IMR-90 (cell line): ENCODE measurements at regions not wholly inside any gene's neighbourhood (a gene's known extent, or its start where the extent isn't known, plus 50 kb on each side); places are given as distances from the start of the nearest gene placed in this dataset.

Source experiments
- ATAC-seq: fragments of 200-7000 bp; cut with Tn5 transposase; 2 replicates; pipeline ENCODE4 v1.9.1; 2020; ENCODE audit warnings: low read depth, mild to moderate bottlenecking, moderate library complexity
- BruUV-seq: library from RNA; stranded (reverse); fragments of 400-500 nt; replicated peaks from 2 replicates; lab custom pipeline; 2021; lab: Mats Ljungman, UMichigan
- CTCF ChIA-PET: fragments of 300-600 bp; formaldehyde crosslinking; extraction: SDS; loops from one replicate; lab custom pipeline; 2021; ENCODE audit warnings: antibody characterized with exemption; lab: Yijun Ruan, JAX
- POLR2A ChIA-PET: fragments of 300-600 bp; sonication (Branson Sonifier 250); formaldehyde crosslinking; loops from one replicate; lab custom pipeline; 2022; ENCODE audit warnings: antibody characterized with exemption; ENCODE audit not compliant: unreplicated experiment; lab: Charles Lee
- DNase-seq: peaks from one replicate; pipeline ENCODE4 v3.0.0; 2013
- H2AFZ ChIP-seq: replicated peaks from 2 replicates; pipeline ENCODE3; 2013; ENCODE audit warnings: low read length, mild to moderate bottlenecking; ENCODE audit not compliant: poor library complexity
- H2AK5ac ChIP-seq: 2 replicates; pipeline ENCODE4 v1.6.1; 2013; ENCODE audit warnings: low read depth, low read length, inconsistent platforms
- H2AK9ac ChIP-seq: replicated peaks from 2 replicates; pipeline ENCODE3; 2013; ENCODE audit warnings: mild to moderate bottlenecking, low read depth, low read length, moderate library complexity; ENCODE audit not compliant: poor library complexity
- H2BK120ac ChIP-seq: 2 replicates; pipeline ENCODE4 v1.6.1; 2013; ENCODE audit warnings: low read depth, low read length, inconsistent platforms
- H2BK15ac ChIP-seq: 3 replicates; pipeline ENCODE4 v1.6.1; 2013; ENCODE audit warnings: low read depth, low read length, inconsistent platforms
- H2BK20ac ChIP-seq: 2 replicates; pipeline ENCODE4 v1.6.1; 2013; ENCODE audit warnings: low read depth, mild to moderate bottlenecking, inconsistent platforms, low read length, moderate library complexity
- H2BK5ac ChIP-seq: 2 replicates; pipeline ENCODE4 v1.6.1; 2013; ENCODE audit warnings: mild to moderate bottlenecking, low read depth, low read length, inconsistent platforms; ENCODE audit not compliant: poor library complexity, severe bottlenecking
- H3K14ac ChIP-seq: replicated peaks from 2 replicates; pipeline ENCODE4 v1.6.1; 2013; ENCODE audit warnings: low read depth, low read length, inconsistent platforms
- H3K18ac ChIP-seq: 2 replicates; pipeline ENCODE4 v1.6.1; 2013; ENCODE audit warnings: low read depth, low read length, control low read depth
- H3K23ac ChIP-seq: 2 replicates; pipeline ENCODE4 v1.6.1; 2013; ENCODE audit warnings: low read depth, low read length, inconsistent platforms
- H3K27ac ChIP-seq: 2 replicates; pipeline ENCODE4 v1.5.1; 2013; ENCODE audit warnings: mild to moderate bottlenecking, control low read depth, low read length; ENCODE audit not compliant: insufficient read depth
- H3K27me3 ChIP-seq: 2 replicates; pipeline ENCODE4 v1.6.1; 2013; ENCODE audit warnings: low read length; ENCODE audit not compliant: control insufficient read depth, insufficient read depth
- H3K36me3 ChIP-seq: 2 replicates; pipeline ENCODE4 v1.6.1; 2013; ENCODE audit warnings: low read length, mixed read lengths; ENCODE audit not compliant: control insufficient read depth, insufficient read depth
- H3K4ac ChIP-seq: 2 replicates; pipeline ENCODE4 v1.6.1; 2013; ENCODE audit warnings: low read depth, low read length, inconsistent platforms
- H3K4me1 ChIP-seq: 2 replicates; pipeline ENCODE4 v1.6.1; 2013; ENCODE audit warnings: low read length, mixed read lengths; ENCODE audit not compliant: control insufficient read depth, insufficient read depth
- H3K4me2 ChIP-seq: 2 replicates; pipeline ENCODE4 v1.6.1; 2013; ENCODE audit warnings: low read depth, mild to moderate bottlenecking, control low read depth, low read length, moderate library complexity
- H3K4me3 ChIP-seq: 2 replicates; pipeline ENCODE4 v1.5.1; 2013; ENCODE audit warnings: low read depth, mild to moderate bottlenecking, control low read depth, low read length, moderate library complexity; ENCODE audit not compliant: insufficient read depth
- H3K56ac ChIP-seq: 2 replicates; pipeline ENCODE4 v1.6.1; 2013; ENCODE audit warnings: low read length, inconsistent platforms; ENCODE audit not compliant: insufficient read depth; ENCODE audit errors: extremely low read depth
- H3K79me1 ChIP-seq, 2 experiments: 2 replicates each; pipeline ENCODE4 v1.6.1; 2013; ENCODE audit warnings: low read length in 2 of 2, inconsistent platforms in 1 of 2, low read depth in 1 of 2
- H3K9ac ChIP-seq: 2 replicates; pipeline ENCODE4 v1.6.1; 2013; ENCODE audit warnings: low read depth, low read length, control low read depth
- H3K9me1 ChIP-seq: 2 replicates; pipeline ENCODE4 v1.6.1; 2013; ENCODE audit warnings: low read length, inconsistent platforms; ENCODE audit not compliant: insufficient read depth
- H3K9me3 ChIP-seq: 2 replicates; pipeline ENCODE4 v1.6.1; 2013; ENCODE audit warnings: low read length; ENCODE audit not compliant: control insufficient read depth, insufficient read depth
- H4K20me1 ChIP-seq: 2 replicates; pipeline ENCODE4 v1.6.1; 2013; ENCODE audit warnings: low read length, inconsistent platforms; ENCODE audit not compliant: insufficient read depth
- H4K5ac ChIP-seq: 2 replicates; pipeline ENCODE4 v1.6.1; 2013; ENCODE audit warnings: mild to moderate bottlenecking, low read depth, low read length, control low read depth
- H4K8ac ChIP-seq, 2 experiments: 2 replicates each; pipeline ENCODE4 v1.6.1; 2013; ENCODE audit warnings: low read depth in 2 of 2, low read length in 2 of 2, control low read depth in 1 of 2, inconsistent platforms in 1 of 2
- H4K91ac ChIP-seq: 2 replicates; pipeline ENCODE4 v1.6.1; 2013; ENCODE audit warnings: low read depth, low read length, inconsistent platforms; ENCODE audit not compliant: insufficient read depth
- MAFK ChIP-seq: IDR thresholded peaks from 2 replicates; pipeline ENCODE4 v1.6.1; 2012; ENCODE audit warnings: low read depth, low read length, improper control_type of control experiment
- WGBS, 2 experiments: methylation state at CpG; one replicate each; pipeline versions ENCODE4 v1.1.5 to v1.1.7; 2013; ENCODE audit warnings: missing lambda C conversion rate in 2 of 2; ENCODE audit not compliant: insufficient read length in 1 of 2; ENCODE audit errors: extremely low coverage in 2 of 2; 5-methylcytosine and 5-hydroxymethylcytosine counted together
- dilution Hi-C: fragments of 300-500 bp; cut with HindIII; formaldehyde crosslinking; loops from one replicate; pipeline ENCODE4 v1.14.3; 2018; ENCODE audit warnings: low sequenced_read_pairs; ENCODE audit not compliant: unreplicated experiment
- in situ Hi-C: fragments of 300-500 bp; cut with MboI; formaldehyde crosslinking; loops from 3 replicates; pipeline ENCODE4 v1.14.3; 2019; ENCODE audit warnings: low sequenced_read_pairs, inconsistent platforms, mixed read lengths
- intact Hi-C: fragments of 100-400 bp; cut with micrococcal nuclease; formaldehyde crosslinking; loops from 2 replicates; pipeline ENCODE4 v1.10.0; 2022
- TF ChIP-seq, protein P1 (sequence below): fragments of 150-350 bp; IDR thresholded peaks from 2 replicates; pipeline ENCODE4 v1.6.1; 2016; ENCODE audit warnings: low read depth, mild to moderate bottlenecking, low read length, moderate library complexity, borderline replicate concordance

DNA sequence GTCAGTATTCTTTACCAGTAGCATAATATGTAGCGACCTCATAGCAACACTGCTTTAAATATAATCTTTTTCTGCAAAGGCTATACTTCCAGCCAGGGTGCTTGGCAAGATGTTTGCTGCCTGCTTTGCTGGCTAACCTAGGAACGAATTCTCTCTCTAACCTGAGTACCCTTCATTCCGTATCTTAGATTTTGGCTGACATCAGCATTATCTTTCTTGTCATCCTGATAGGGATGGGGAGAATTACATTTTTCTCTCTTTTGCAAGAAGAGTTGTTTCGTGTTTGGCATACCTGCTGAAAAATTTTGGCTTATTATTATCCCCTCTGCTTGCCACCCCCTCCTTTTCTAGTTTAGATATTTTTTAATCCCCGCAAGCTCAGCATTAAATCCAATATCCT is 91.2 kb upstream of the CLMP start:
- Histone ChIP-seq H4K8ac (no peak overlapping the region), H4K91ac (no peak overlapping the region), H3K56ac (no peak overlapping the region), H2BK120ac (no peak overlapping the region), H3K79me1 (no peaks in the 10 kb centered on the region), H3K9me3 (peaks cover 6% of the 10 kb centered on the region), H2BK20ac (no peak overlapping the region), H3K4me3 (no peak overlapping the region), H2BK15ac (no peak overlapping the region), H2BK5ac (no peak overlapping the region), H3K9me1 (no peaks in the 10 kb centered on the region), H3K27me3 (peaks cover 47% of the 10 kb centered on the region), H3K14ac (no peak overlapping the region), H3K23ac (no peak overlapping the region), H3K4ac (no peak overlapping the region), H4K5ac (no peak overlapping the region), H3K27ac (no peak overlapping the region), H3K36me3 (no peaks in the 10 kb centered on the region), H3K4me1 (no peaks in the 10 kb centered on the region), H3K18ac (no peak overlapping the region), H3K9ac (no peak overlapping the region), H2AK5ac (no peak overlapping the region), H2AK9ac (no peak overlapping the region), H2AFZ (no peak overlapping the region), H4K20me1 (no peaks in the 10 kb centered on the region), H3K4me2 (no peak overlapping the region)
- no peak for DNase-seq
- TF ChIP-seq, protein P1, sequence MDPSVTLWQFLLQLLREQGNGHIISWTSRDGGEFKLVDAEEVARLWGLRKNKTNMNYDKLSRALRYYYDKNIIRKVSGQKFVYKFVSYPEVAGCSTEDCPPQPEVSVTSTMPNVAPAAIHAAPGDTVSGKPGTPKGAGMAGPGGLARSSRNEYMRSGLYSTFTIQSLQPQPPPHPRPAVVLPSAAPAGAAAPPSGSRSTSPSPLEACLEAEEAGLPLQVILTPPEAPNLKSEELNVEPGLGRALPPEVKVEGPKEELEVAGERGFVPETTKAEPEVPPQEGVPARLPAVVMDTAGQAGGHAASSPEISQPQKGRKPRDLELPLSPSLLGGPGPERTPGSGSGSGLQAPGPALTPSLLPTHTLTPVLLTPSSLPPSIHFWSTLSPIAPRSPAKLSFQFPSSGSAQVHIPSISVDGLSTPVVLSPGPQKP: no peak
- TF ChIP-seq MAFK: peak; percentile 92
- no TSS peak for BruUV-seq
- WGBS, 2 experiments: no CpG with 5 or more reads among the region's 5 CpGs
- in situ Hi-C loops: no loop called here
- no peak for ATAC-seq
- ChIA-PET CTCF (no interaction called here), POLR2A (no interaction called here)
- intact Hi-C loops: no loop called here
- dilution Hi-C loops: no loop called here
